KMS-11 (cell line): ENCODE measurements at regions not wholly inside any gene's neighbourhood (a gene's known extent, or its start where the extent isn't known, plus 50 kb on each side); places are given as distances from the start of the nearest gene placed in this dataset.

Experiments used
- H2AFZ ChIP-seq: fragments of 200-600 bp; sonication (generic); 2 replicates; pipeline ENCODE4 v1.6.1; 2016; ENCODE audit warnings: antibody characterized with exemption, mixed run types, low read depth
- H3K27ac ChIP-seq: fragments of 200-600 bp; sonication (generic); 2 replicates; pipeline ENCODE4 v1.6.1; 2016; ENCODE audit warnings: mild to moderate bottlenecking, mixed run types
- H3K27me3 ChIP-seq: fragments of 200-600 bp; sonication (generic); 2 replicates; pipeline ENCODE4 v1.6.1; 2017; ENCODE audit warnings: mild to moderate bottlenecking, low read depth, mixed run types, moderate library complexity; ENCODE audit not compliant: insufficient read depth
- H3K36me3 ChIP-seq: fragments of 200-600 bp; sonication (generic); 2 replicates; pipeline ENCODE4 v1.6.1; 2017; ENCODE audit warnings: mild to moderate bottlenecking, mixed run types; ENCODE audit not compliant: insufficient read depth
- H3K4me1 ChIP-seq: fragments of 200-600 bp; sonication (generic); 2 replicates; pipeline ENCODE4 v1.6.1; 2016; ENCODE audit warnings: mild to moderate bottlenecking, low read depth, mixed run types; ENCODE audit not compliant: poor library complexity, severe bottlenecking
- H3K4me2 ChIP-seq: fragments of 200-600 bp; sonication (generic); 2 replicates; pipeline ENCODE4 v1.7.0; 2016; ENCODE audit warnings: mild to moderate bottlenecking, mixed run types
- H3K4me3 ChIP-seq: fragments of 200-600 bp; sonication (generic); IDR thresholded peaks from 2 replicates; pipeline ENCODE4 v1.6.1; 2017; ENCODE audit warnings: low read depth, low read length, mixed read lengths; ENCODE audit not compliant: insufficient read depth
- H3K79me2 ChIP-seq: fragments of 200-600 bp; sonication (generic); 2 replicates; pipeline ENCODE4 v1.6.1; 2016; ENCODE audit warnings: low read depth, mixed run types; ENCODE audit not compliant: insufficient read depth
- H3K9ac ChIP-seq: fragments of 200-600 bp; sonication (generic); 2 replicates; pipeline ENCODE4 v1.6.1; 2016; ENCODE audit warnings: mild to moderate bottlenecking, mixed run types
- H4K20me1 ChIP-seq: fragments of 200-600 bp; sonication (generic); 2 replicates; pipeline ENCODE4 v1.6.1; 2016; ENCODE audit warnings: mild to moderate bottlenecking, mixed run types; ENCODE audit not compliant: insufficient read depth
- TF ChIP-seq, protein P1 (sequence below): fragments of 200-600 bp; sonication (generic); conservative IDR thresholded peaks from 2 replicates; pipeline ENCODE4 v1.6.1; 2017; ENCODE audit warnings: low read depth, mild to moderate bottlenecking, antibody characterized with exemption, low read length, moderate library complexity, mixed read lengths

DNA sequence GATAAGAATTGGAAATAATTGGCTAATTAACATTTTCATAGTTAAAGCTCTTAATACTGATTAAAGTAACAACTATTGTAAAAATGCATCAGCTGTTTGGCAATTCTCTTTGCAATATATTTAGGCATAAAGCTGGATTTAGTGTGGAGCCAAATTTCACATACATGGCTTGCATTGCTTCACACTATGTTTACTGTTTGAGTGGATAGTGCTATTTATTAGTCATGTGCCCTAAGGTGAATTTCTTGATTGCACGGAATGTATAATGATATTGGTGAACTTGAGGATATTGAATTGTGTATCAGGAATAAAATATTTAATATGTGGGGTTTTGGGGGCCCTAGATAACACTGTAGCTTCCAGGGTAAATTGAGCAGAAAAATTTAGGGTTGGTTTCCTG, 100.9 kb downstream of the AASDHPPT start:
- Histone ChIP-seq H3K4me3 (no peak overlapping the region), H4K20me1 (no peaks in the 10 kb centered on the region), H3K4me2 (no peak overlapping the region), H3K36me3 (no peaks in the 10 kb centered on the region), H2AFZ (no peak overlapping the region), H3K9ac (no peak overlapping the region), H3K27me3 (no peaks in the 10 kb centered on the region), H3K4me1 (no peaks in the 10 kb centered on the region), H3K27ac (no peak overlapping the region), H3K79me2 (no peaks in the 10 kb centered on the region)
- TF ChIP-seq, protein P1, sequence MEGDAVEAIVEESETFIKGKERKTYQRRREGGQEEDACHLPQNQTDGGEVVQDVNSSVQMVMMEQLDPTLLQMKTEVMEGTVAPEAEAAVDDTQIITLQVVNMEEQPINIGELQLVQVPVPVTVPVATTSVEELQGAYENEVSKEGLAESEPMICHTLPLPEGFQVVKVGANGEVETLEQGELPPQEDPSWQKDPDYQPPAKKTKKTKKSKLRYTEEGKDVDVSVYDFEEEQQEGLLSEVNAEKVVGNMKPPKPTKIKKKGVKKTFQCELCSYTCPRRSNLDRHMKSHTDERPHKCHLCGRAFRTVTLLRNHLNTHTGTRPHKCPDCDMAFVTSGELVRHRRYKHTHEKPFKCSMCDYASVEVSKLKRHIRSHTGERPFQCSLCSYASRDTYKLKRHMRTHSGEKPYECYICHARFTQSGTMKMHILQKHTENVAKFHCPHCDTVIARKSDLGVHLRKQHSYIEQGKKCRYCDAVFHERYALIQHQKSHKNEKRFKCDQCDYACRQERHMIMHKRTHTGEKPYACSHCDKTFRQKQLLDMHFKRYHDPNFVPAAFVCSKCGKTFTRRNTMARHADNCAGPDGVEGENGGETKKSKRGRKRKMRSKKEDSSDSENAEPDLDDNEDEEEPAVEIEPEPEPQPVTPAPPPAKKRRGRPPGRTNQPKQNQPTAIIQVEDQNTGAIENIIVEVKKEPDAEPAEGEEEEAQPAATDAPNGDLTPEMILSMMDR: no peak

DNA sequence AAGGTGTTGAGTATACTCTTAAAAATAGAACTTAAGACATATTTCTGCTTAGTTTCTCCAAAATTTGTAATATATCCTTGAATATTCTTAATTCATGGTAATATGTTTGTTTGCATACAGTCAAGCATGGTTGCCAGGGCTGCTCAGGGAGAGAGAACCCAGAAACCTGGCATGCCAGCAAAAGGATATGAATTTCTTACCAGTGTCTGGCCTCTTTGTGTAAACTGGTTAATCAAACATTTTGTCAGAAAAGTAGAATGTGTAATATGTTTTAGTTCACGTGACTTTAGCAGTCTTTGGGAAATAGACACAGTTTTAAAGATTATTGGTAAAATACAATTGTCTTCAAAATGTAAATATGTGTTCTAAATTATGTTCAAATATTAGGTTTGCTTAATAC, 101.6 kb downstream of the AASDHPPT start:
- TF ChIP-seq, protein P1: no peak
- no peak overlapping the region for H3K4me3 ChIP-seq
- no peaks in the 10 kb centered on the region for H3K4me1 ChIP-seq
- H2AFZ ChIP-seq: no peak overlapping the region
- H3K4me2 ChIP-seq: no peak overlapping the region
- no peak overlapping the region for H3K9ac ChIP-seq
- no peaks in the 10 kb centered on the region for H3K36me3 ChIP-seq
- no peaks in the 10 kb centered on the region for H3K27me3 ChIP-seq
- H3K27ac ChIP-seq: no peak overlapping the region
- no peaks in the 10 kb centered on the region for H3K79me2 ChIP-seq
- H4K20me1 ChIP-seq: no peaks in the 10 kb centered on the region

DNA sequence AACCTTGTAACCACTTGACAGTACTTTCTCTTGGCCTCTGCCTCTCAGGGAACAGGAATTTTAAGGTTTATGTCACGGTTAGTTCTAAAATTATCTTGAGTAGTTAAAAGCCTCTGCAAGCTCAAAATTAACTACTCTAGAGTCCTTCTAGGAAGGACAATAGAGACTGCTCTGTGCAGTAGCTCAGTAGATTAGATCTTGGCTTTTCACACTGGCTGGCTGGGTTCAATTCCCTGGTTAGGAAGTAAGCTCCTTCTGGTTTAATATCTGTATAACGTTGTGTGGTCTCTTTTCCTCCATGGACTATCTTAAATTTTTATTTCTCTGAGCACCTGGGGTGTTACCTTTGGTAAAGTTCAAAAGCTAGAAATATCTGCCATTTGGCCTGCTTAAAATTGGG, 109.2 kb downstream of the AASDHPPT start:
- TF ChIP-seq, protein P1: no peak
- no peaks in the 10 kb centered on the region for H3K27me3 ChIP-seq
- no peaks in the 10 kb centered on the region for H3K79me2 ChIP-seq
- H3K9ac ChIP-seq: no peak overlapping the region
- no peak overlapping the region for H2AFZ ChIP-seq
- H4K20me1 ChIP-seq: no peaks in the 10 kb centered on the region
- H3K4me3 ChIP-seq: no peak overlapping the region
- no peaks in the 10 kb centered on the region for H3K4me1 ChIP-seq
- no peak overlapping the region for H3K27ac ChIP-seq
- no peaks in the 10 kb centered on the region; the same call in 1 of the 2 replicates for H3K36me3 ChIP-seq
- H3K4me2 ChIP-seq: no peak overlapping the region

DNA sequence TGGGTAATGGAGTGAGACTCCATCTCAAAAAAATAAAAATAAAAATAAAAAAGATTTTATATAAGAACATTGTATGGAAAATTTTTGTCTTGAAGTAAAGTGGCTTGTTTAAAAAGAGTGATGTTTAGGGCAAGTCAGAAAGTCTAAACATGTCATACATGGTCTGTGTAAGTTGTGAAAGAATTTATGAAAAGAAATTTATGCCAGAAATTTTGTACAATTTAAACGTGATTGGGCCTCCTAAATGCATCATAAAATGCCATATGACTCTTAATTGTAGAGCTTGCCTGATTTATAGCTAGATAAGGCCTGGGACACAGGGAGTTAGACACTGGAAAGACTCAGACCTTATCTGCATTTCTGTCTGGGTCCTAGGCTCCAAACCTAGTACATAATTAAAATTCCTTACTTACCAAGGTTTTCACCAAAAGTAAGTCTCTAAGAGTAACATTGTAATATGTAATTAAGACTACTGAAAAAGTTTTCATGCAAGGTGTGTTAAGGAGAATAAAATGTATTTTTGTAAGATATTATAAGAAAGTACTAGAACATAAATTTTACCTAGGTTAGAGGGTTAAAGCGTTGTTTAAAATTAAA, 110.5 kb downstream of the AASDHPPT start:
- Histone ChIP-seq H3K27me3 (no peaks in the 10 kb centered on the region), H4K20me1 (no peaks in the 10 kb centered on the region)
- TF ChIP-seq, protein P1: no peak

More for the DNA sequence above, 110.5 kb downstream of the AASDHPPT start:
- Histone ChIP-seq H3K4me2 (no peak overlapping the region), H2AFZ (no peak overlapping the region), H3K9ac (no peak overlapping the region), H3K4me3 (no peak overlapping the region), H3K79me2 (no peaks in the 10 kb centered on the region), H3K36me3 (no peaks in the 10 kb centered on the region; the same call in 1 of the 2 replicates), H3K4me1 (no peaks in the 10 kb centered on the region), H3K27ac (no peak overlapping the region)
